ENCODE measurements at regions not wholly inside any gene's neighbourhood (a gene's known extent, or its start where the extent isn't known, plus 50 kb on each side); places are given as distances from the start of the nearest gene placed in this dataset.

- Histone ChIP-seq H3K4me3 (no peak overlapping the region), H3K9me3 (ENCODE audit: low read depth) (no peaks in the 10 kb centered on the region), H3K27me3 (no peaks in the 10 kb centered on the region), H3K27ac (no peak overlapping the region), H3K36me3 (no peaks in the 10 kb centered on the region), H3K4me1 (ENCODE audit: low read depth) (no peaks in the 10 kb centered on the region)
- no peak for DNase-seq (ENCODE audit: low read depth in 1 of 2, low spot score in 1 of 2)
- TF ChIP-seq CTCF (IDR thresholded peaks at IDR 0.05; ENCODE audit: low read depth, low read length), result no peak
These were observed 421.1 kb upstream of the SORCS1 start for GRCh38 chr10:107585630-107586029.

- Histone ChIP-seq H3K36me3 (no peaks in the 10 kb centered on the region), H3K4me1 (ENCODE audit: low read depth) (no peaks in the 10 kb centered on the region), H3K9me3 (ENCODE audit: low read depth) (no peaks in the 10 kb centered on the region), H3K27me3 (no peaks in the 10 kb centered on the region), H3K4me3 (no peak overlapping the region), H3K27ac (no peak overlapping the region)
- no peak for DNase-seq (ENCODE audit: low read depth in 1 of 2, low spot score in 1 of 2)
- TF ChIP-seq CTCF (IDR thresholded peaks at IDR 0.05; ENCODE audit: low read depth, low read length), result no peak
These were observed 419.5 kb upstream of the SORCS1 start for GRCh38 chr10:107583974-107584373.

GRCh38 chr10:107579970-107580369, 415.5 kb upstream of the SORCS1 start:
- no peak for DNase-seq (ENCODE audit: low read depth in 1 of 2, low spot score in 1 of 2)
- Histone ChIP-seq H3K27me3 (no peaks in the 10 kb centered on the region), H3K27ac (no peak overlapping the region), H3K9me3 (ENCODE audit: low read depth) (no peaks in the 10 kb centered on the region), H3K4me1 (ENCODE audit: low read depth) (peaks cover 3% of the 10 kb centered on the region), H3K36me3 (no peaks in the 10 kb centered on the region), H3K4me3 (no peak overlapping the region)
- no peak for TF ChIP-seq CTCF (IDR thresholded peaks at IDR 0.05; ENCODE audit: low read depth, low read length)

- H3K4me3 ChIP-seq, result no peak overlapping the region
- no peak overlapping the region for H3K27ac ChIP-seq
- H3K36me3 ChIP-seq, result no peaks in the 10 kb centered on the region
- H3K27me3 ChIP-seq, result no peaks in the 10 kb centered on the region
- no peak for TF ChIP-seq CTCF (IDR thresholded peaks at IDR 0.05; ENCODE audit: low read depth, low read length)
- no peaks in the 10 kb centered on the region for H3K9me3 ChIP-seq (ENCODE audit: low read depth)
- no peak for DNase-seq (ENCODE audit: low read depth in 1 of 2, low spot score in 1 of 2)
- peaks cover 3% of the 10 kb centered on the region for H3K4me1 ChIP-seq (ENCODE audit: low read depth)
These were observed 412.7 kb upstream of the SORCS1 start for GRCh38 chr10:107577221-107577620.

GRCh38 chr10:107576746-107577145, 412.2 kb upstream of the SORCS1 start:
- Histone ChIP-seq H3K36me3 (no peaks in the 10 kb centered on the region), H3K9me3 (ENCODE audit: low read depth) (no peaks in the 10 kb centered on the region), H3K27ac (no peak overlapping the region), H3K27me3 (no peaks in the 10 kb centered on the region), H3K4me1 (ENCODE audit: low read depth) (peaks cover 3% of the 10 kb centered on the region), H3K4me3 (no peak overlapping the region)
- no peak for TF ChIP-seq CTCF (IDR thresholded peaks at IDR 0.05; ENCODE audit: low read depth, low read length)
- DNase-seq (ENCODE audit: low read depth in 1 of 2, low spot score in 1 of 2), result peak in 1 of 2 donors; percentile 6

GRCh38 chr10:107565014-107565413, 400.5 kb upstream of the SORCS1 start:
- H3K27me3 ChIP-seq, result no peaks in the 10 kb centered on the region
- H3K4me1 ChIP-seq (ENCODE audit: low read depth), result no peaks in the 10 kb centered on the region
- TF ChIP-seq CTCF (IDR thresholded peaks at IDR 0.05; ENCODE audit: low read depth, low read length), result no peak
- no peaks in the 10 kb centered on the region for H3K9me3 ChIP-seq (ENCODE audit: low read depth)
- no peak for DNase-seq (ENCODE audit: low read depth in 1 of 2, low spot score in 1 of 2)
- no peak overlapping the region for H3K4me3 ChIP-seq
- H3K27ac ChIP-seq, result no peak overlapping the region
- no peaks in the 10 kb centered on the region for H3K36me3 ChIP-seq
